ENCODE measurements at regions not wholly inside any gene's neighbourhood (a gene's known extent, or its start where the extent isn't known, plus 50 kb on each side); places are given as distances from the start of the nearest gene placed in this dataset.

DNA sequence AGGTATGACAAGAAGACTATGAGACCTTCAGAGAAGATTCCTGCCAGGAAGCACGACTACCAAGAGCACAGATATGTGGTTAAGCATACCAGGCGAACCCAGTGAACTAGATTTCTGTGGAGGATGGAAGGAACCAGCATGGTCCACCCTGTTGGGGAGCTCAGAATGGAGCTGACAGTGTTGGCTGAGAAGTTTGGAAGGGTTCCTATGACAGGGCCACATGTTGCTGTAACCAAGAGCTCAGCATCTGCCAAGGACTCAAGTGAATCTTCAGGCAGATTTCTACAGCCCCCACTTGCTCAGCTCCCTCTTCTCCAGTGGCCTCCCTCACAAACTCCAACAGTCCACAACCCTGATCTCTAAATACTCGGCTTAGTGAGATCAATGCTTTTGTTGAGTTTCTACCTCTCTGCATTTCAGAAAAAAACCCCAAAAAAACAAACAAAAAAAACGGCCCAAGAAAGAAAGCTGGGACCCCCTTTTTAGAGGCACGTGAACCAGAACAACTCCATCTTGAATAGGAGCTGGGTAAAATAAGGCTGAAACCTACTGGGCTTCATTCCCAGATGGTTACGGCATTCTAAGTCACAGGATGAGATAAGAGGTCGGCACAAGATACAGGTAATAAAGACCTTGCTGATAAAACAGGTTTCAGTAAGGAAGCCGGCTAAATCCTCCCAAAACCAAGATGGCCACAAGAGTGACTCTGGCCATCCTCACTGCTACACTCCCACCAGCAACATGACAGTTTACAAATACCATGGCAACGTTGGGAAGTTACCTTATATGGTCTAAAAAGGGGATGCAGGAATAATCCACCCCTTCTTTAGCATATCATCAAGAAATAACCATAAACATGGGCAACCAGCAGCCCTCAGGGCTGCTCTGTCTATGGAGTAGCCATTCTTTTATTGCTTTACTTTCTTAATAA, 691.1 kb downstream of the UQCRFS1 start:
- ATAC-seq (no peak), FAIRE-seq (no peak), DNase-seq (ENCODE audit: low read depth, low spot score) (no peak)
- Histone ChIP-seq H3K9me3 (replicated peaks; ENCODE audit: control insufficient read depth, insufficient read depth, low read length) (no peaks in the 10 kb centered on the region; the same call in 2 of the 3 replicates), H4K20me1 (ENCODE audit: control insufficient read depth, insufficient read depth) (no peaks in the 10 kb centered on the region), H3K4me2 (ENCODE audit: control insufficient read depth, insufficient read depth) (no peak overlapping the region), H3K4me1 (ENCODE audit: control insufficient read depth, insufficient read depth, low read length) (no peaks in the 10 kb centered on the region), H3K9ac (ENCODE audit: control insufficient read depth, insufficient read depth, low read length) (no peak overlapping the region), H2AFZ (ENCODE audit: control insufficient read depth, low read depth, low read length) (no peak overlapping the region), H3K27me3 (replicated peaks in 1 of 2; ENCODE audit: control insufficient read depth in 2 of 2, insufficient read depth in 2 of 2, low read length in 1 of 2) (no peaks in the 10 kb centered on the region), H3K36me3 (ENCODE audit: control insufficient read depth in 2 of 2, insufficient read depth in 2 of 2, low read length in 1 of 2) (no peaks in the 10 kb centered on the region), H3K27ac (ENCODE audit: control insufficient read depth, insufficient read depth) (no peak overlapping the region), H3K4me3 (no peak overlapping the region), H3K79me2 (ENCODE audit: control insufficient read depth, insufficient read depth, low read length) (no peaks in the 10 kb centered on the region)
- TF ChIP-seq SMC3 (IDR thresholded peaks at IDR 0.05; ENCODE audit: borderline replicate concordance, low read length): no peak
- TF ChIP-seq NR2F1 (conservative IDR thresholded peaks at IDR 0.05): no peak
- TF ChIP-seq TAF1 (IDR thresholded peaks at IDR 0.05; ENCODE audit: borderline replicate concordance, low read depth, low read length): no peak
- TF ChIP-seq, protein P1, sequence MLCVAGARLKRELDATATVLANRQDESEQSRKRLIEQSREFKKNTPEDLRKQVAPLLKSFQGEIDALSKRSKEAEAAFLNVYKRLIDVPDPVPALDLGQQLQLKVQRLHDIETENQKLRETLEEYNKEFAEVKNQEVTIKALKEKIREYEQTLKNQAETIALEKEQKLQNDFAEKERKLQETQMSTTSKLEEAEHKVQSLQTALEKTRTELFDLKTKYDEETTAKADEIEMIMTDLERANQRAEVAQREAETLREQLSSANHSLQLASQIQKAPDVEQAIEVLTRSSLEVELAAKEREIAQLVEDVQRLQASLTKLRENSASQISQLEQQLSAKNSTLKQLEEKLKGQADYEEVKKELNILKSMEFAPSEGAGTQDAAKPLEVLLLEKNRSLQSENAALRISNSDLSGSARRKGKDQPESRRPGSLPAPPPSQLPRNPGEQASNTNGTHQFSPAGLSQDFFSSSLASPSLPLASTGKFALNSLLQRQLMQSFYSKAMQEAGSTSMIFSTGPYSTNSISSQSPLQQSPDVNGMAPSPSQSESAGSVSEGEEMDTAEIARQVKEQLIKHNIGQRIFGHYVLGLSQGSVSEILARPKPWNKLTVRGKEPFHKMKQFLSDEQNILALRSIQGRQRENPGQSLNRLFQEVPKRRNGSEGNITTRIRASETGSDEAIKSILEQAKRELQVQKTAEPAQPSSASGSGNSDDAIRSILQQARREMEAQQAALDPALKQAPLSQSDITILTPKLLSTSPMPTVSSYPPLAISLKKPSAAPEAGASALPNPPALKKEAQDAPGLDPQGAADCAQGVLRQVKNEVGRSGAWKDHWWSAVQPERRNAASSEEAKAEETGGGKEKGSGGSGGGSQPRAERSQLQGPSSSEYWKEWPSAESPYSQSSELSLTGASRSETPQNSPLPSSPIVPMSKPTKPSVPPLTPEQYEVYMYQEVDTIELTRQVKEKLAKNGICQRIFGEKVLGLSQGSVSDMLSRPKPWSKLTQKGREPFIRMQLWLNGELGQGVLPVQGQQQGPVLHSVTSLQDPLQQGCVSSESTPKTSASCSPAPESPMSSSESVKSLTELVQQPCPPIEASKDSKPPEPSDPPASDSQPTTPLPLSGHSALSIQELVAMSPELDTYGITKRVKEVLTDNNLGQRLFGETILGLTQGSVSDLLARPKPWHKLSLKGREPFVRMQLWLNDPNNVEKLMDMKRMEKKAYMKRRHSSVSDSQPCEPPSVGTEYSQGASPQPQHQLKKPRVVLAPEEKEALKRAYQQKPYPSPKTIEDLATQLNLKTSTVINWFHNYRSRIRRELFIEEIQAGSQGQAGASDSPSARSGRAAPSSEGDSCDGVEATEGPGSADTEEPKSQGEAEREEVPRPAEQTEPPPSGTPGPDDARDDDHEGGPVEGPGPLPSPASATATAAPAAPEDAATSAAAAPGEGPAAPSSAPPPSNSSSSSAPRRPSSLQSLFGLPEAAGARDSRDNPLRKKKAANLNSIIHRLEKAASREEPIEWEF (IDR thresholded peaks at IDR 0.05; ENCODE audit: insufficient replicate concordance, low read depth, low read length): no peak
- POLR2A ChIA-PET: interaction anchor here (1.1 kb wide), 1 partner anchor 21 kb away, joined by 5 read pairs; no protein-coding TSS in a partner anchor
- CTCF ChIA-PET: interaction anchor here (1.3 kb wide), 1 partner anchor 19 kb away, joined by 3 read pairs; no protein-coding TSS in a partner anchor
- RAD21 ChIA-PET (ENCODE audit: unreplicated experiment): interaction anchor here (0.9 to 3.3 kb wide), 4 partner anchors 21 to 445 kb away, joined by 3 to 23 read pairs (median 6); no protein-coding TSS in a partner anchor
- SMC1A ChIA-PET (ENCODE audit: uncharacterized antibody, unreplicated experiment): interaction anchor here (1.2 to 2.5 kb wide), 5 partner anchors 14 to 88 kb away, joined by 3 to 13 read pairs (median 7); no protein-coding TSS in a partner anchor
- in situ Hi-C loops (cut with MboI) (no loop called here), intact Hi-C loops (cut with micrococcal nuclease; ENCODE audit: unreplicated experiment) (no loop called here)
- no TSS peak for BruUV-seq (replicated peaks)
- 16% methylated on average over 9 of the region's 9 CpGs for WGBS (ENCODE audit: insufficient coverage, insufficient replicate concordance, low lambda C conversion rate, missing lambda C conversion rate)
